Vagina (tissue), 2 donors: ENCODE measurements at regions not wholly inside any gene's neighbourhood (a gene's known extent, or its start where the extent isn't known, plus 50 kb on each side); places are given as distances from the start of the nearest gene placed in this dataset.

Experiments used
- DNase-seq, 2 donors: peaks; one replicate each; pipeline ENCODE4 v3.0.0-alpha.2; 2017; ENCODE audit errors: extremely low spot score in 2 of 2
- H3K27ac ChIP-seq: fragments of 200-600 bp; sonication (generic); one replicate; pipeline ENCODE4 v1.5.1; 2019
- H3K27me3 ChIP-seq: fragments of 200-600 bp; sonication (generic); one replicate; pipeline ENCODE4 v1.5.1; 2019
- H3K36me3 ChIP-seq, 2 donors: fragments of 200-600 bp; sonication (generic); one replicate each; pipeline ENCODE4 v1.5.1; 2017 to 2019
- H3K4me1 ChIP-seq: fragments of 200-600 bp; sonication (generic); one replicate; pipeline ENCODE4 v1.5.1; 2019
- H3K4me3 ChIP-seq, 2 donors: fragments of 200-600 bp; sonication (generic); 1 replicate in 1 of 2; 2 replicates in 1 of 2; pipeline ENCODE4 v1.5.1; 2016 to 2019
- H3K9me3 ChIP-seq: fragments of 200-600 bp; sonication (generic); one replicate; pipeline ENCODE4 v1.5.1; 2019
- CTCF ChIP-seq, 3 experiments: fragments of 450-650 bp in 2 of 3; fragments of 200-600 bp in 1 of 3; sonication (generic) in 1 of 3; IDR thresholded peaks; one replicate each; pipeline ENCODE4 v1.5.1; 2017 to 2019; ENCODE audit warnings: antibody characterized with exemption in 3 of 3, mild to moderate bottlenecking in 2 of 3, moderate library complexity in 2 of 3
- POLR2A ChIP-seq, 2 donors: fragments of 450-650 bp; IDR thresholded peaks; one replicate each; pipeline ENCODE4 v1.6.1; 2017; ENCODE audit warnings: antibody characterized with exemption in 2 of 2, mild to moderate bottlenecking in 2 of 2, moderate library complexity in 2 of 2
- POLR2AphosphoS5 ChIP-seq, 2 donors: sonication (generic); formaldehyde crosslinking; IDR thresholded peaks; one replicate each; pipeline ENCODE4 v1.9.0; 2017; ENCODE audit warnings: antibody characterized with exemption in 2 of 2, mild to moderate bottlenecking in 2 of 2, low read depth in 1 of 2; ENCODE audit not compliant: insufficient read depth in 1 of 2
- intact Hi-C: fragments of 100-400 bp; cut with DNase I; formaldehyde crosslinking; loops from one replicate; pipeline ENCODE4 v1.15.1; 2023

- H3K27ac ChIP-seq: no peak overlapping the region
- no peaks in the 10 kb centered on the region for H3K36me3 ChIP-seq
- no peak for DNase-seq
- no peaks in the 10 kb centered on the region for H3K9me3 ChIP-seq
- H3K27me3 ChIP-seq: no peaks in the 10 kb centered on the region
- H3K4me3 ChIP-seq: no peak overlapping the region
- intact Hi-C loops: no loop called here
- TF ChIP-seq POLR2AphosphoS5 (IDR thresholded peaks at IDR 0.05; ENCODE audit: insufficient read depth in 1 of 2, low read depth in 1 of 2) (no peak), POLR2A (IDR thresholded peaks at IDR 0.05) (no peak), CTCF (IDR thresholded peaks at IDR 0.05) (no peak)
- H3K4me1 ChIP-seq: no peaks in the 10 kb centered on the region
Measured at GRCh38 chr9:90400091-90400490, 242.5 kb downstream of the DIRAS2 start.

GRCh38 chr9:90408659-90409058, 234.0 kb downstream of the DIRAS2 start:
- DNase-seq: no peak
- Histone ChIP-seq H3K27me3 (no peaks in the 10 kb centered on the region), H3K4me3 (no peak overlapping the region), H3K36me3 (no peaks in the 10 kb centered on the region), H3K27ac (no peak overlapping the region), H3K4me1 (no peaks in the 10 kb centered on the region), H3K9me3 (no peaks in the 10 kb centered on the region)
- TF ChIP-seq CTCF (IDR thresholded peaks at IDR 0.05) (no peak), POLR2AphosphoS5 (IDR thresholded peaks at IDR 0.05; ENCODE audit: insufficient read depth in 1 of 2, low read depth in 1 of 2) (no peak), POLR2A (IDR thresholded peaks at IDR 0.05) (no peak)
- intact Hi-C loops: no loop called here

GRCh38 chr9:90419221-90419851, 223.3 kb downstream of the DIRAS2 start:
- H3K4me1 ChIP-seq: no peaks in the 10 kb centered on the region
- no peaks in the 10 kb centered on the region for H3K36me3 ChIP-seq
- intact Hi-C loops: loop anchor here (1.0 kb wide), 1 partner anchor 15 kb away; no protein-coding TSS in a partner anchor
- H3K4me3 ChIP-seq: no peak overlapping the region
- no peak for DNase-seq
- no peaks in the 10 kb centered on the region for H3K27me3 ChIP-seq
- no peaks in the 10 kb centered on the region for H3K9me3 ChIP-seq
- no peak overlapping the region for H3K27ac ChIP-seq
- TF ChIP-seq POLR2A (IDR thresholded peaks at IDR 0.05): no peak

GRCh38 chr9:90420211-90420610, 222.4 kb downstream of the DIRAS2 start:
- no peaks in the 10 kb centered on the region for H3K27me3 ChIP-seq
- DNase-seq: no peak
- no peak overlapping the region for H3K4me3 ChIP-seq
- no peaks in the 10 kb centered on the region for H3K9me3 ChIP-seq
- intact Hi-C loops: no loop called here
- no peak overlapping the region for H3K27ac ChIP-seq
- H3K36me3 ChIP-seq: no peaks in the 10 kb centered on the region
- TF ChIP-seq POLR2AphosphoS5 (IDR thresholded peaks at IDR 0.05; ENCODE audit: insufficient read depth in 1 of 2, low read depth in 1 of 2) (no peak), CTCF (IDR thresholded peaks at IDR 0.05) (no peak), POLR2A (IDR thresholded peaks at IDR 0.05) (no peak)
- no peaks in the 10 kb centered on the region for H3K4me1 ChIP-seq

- Histone ChIP-seq H3K27me3 (no peaks in the 10 kb centered on the region), H3K4me1 (no peaks in the 10 kb centered on the region), H3K36me3 (no peaks in the 10 kb centered on the region), H3K27ac (no peak overlapping the region), H3K9me3 (no peaks in the 10 kb centered on the region), H3K4me3 (no peak overlapping the region)
- no peak for TF ChIP-seq POLR2AphosphoS5 (IDR thresholded peaks at IDR 0.05; ENCODE audit: insufficient read depth in 1 of 2, low read depth in 1 of 2)
- no peak for TF ChIP-seq POLR2A (IDR thresholded peaks at IDR 0.05)
- TF ChIP-seq CTCF (IDR thresholded peaks at IDR 0.05): no peak
- DNase-seq: no peak
- intact Hi-C loops: no loop called here
Measured at GRCh38 chr9:90420768-90421513, 221.7 kb downstream of the DIRAS2 start.
